ENCODE measurements at regions not wholly inside any gene's neighbourhood (a gene's known extent, or its start where the extent isn't known, plus 50 kb on each side); places are given as distances from the start of the nearest gene placed in this dataset.
A peak's percentile ranks its signal among the peaks of the same experiment; 100 is the strongest.

DNA sequence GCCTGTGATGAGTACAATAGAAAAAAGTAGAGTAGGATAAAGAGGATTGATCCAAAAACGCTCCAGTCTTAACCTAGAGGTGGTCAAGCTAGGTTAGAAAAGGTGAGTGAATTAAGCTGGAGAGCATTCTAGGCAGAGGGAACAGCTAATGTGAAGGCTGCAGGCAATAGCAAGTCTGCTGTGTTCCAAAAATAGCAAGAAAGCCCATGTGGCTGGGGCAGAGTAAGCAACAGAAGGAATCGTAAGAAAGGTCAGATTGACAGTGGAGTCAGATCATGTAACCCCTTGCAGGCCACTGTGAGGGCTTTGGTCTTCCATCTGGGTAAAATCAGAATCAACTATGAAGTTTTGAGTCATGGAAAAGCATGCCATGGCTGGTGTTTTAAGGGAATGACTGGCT, 155.0 kb downstream of the OPN5 start (continued):
- TF ChIP-seq POLR2AphosphoS5 (IDR thresholded peaks at IDR 0.05; ENCODE audit: low read depth), result no peak
- no peak for TF ChIP-seq JUNB (IDR thresholded peaks at IDR 0.05; ENCODE audit: unreplicated experiment)

DNA sequence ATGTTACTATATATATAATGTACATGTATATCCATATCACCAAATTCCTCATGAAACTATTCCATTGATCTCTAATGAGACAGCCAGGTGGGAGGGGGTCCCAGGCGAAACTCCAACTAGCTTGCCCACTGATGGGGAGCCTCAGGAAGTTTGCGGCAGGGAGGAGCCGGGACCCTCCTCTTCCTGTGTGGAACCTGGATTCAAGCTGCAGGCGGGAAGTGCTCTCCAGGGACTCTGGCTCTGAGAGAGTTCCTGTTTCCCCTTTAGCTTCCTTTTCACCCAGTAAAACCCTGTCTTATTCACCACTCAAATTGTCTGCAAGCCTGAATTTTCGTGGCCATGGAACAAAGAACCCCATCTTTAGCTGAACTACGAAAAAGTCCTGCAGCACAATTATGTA, 152.2 kb downstream of the OPN5 start:
- ATAC-seq (no peak), DNase-seq (ENCODE audit: low spot score) (peak; percentile 27)
- TF ChIP-seq POLR2AphosphoS5 (IDR thresholded peaks at IDR 0.05; ENCODE audit: low read depth) (no peak), EZH2 (IDR thresholded peaks at IDR 0.05; ENCODE audit: low read depth, unreplicated experiment) (no peak), NANOG (IDR thresholded peaks at IDR 0.05; ENCODE audit: borderline replicate concordance) (no peak), ZNF331 (CRISPR knock-in tag; IDR thresholded peaks at IDR 0.05; ENCODE audit: low read depth) (no peak), ZNF114 (CRISPR knock-in tag; IDR thresholded peaks at IDR 0.05) (no peak), JUNB (IDR thresholded peaks at IDR 0.05; ENCODE audit: unreplicated experiment) (no peak)
- TF ChIP-seq, protein P1, sequence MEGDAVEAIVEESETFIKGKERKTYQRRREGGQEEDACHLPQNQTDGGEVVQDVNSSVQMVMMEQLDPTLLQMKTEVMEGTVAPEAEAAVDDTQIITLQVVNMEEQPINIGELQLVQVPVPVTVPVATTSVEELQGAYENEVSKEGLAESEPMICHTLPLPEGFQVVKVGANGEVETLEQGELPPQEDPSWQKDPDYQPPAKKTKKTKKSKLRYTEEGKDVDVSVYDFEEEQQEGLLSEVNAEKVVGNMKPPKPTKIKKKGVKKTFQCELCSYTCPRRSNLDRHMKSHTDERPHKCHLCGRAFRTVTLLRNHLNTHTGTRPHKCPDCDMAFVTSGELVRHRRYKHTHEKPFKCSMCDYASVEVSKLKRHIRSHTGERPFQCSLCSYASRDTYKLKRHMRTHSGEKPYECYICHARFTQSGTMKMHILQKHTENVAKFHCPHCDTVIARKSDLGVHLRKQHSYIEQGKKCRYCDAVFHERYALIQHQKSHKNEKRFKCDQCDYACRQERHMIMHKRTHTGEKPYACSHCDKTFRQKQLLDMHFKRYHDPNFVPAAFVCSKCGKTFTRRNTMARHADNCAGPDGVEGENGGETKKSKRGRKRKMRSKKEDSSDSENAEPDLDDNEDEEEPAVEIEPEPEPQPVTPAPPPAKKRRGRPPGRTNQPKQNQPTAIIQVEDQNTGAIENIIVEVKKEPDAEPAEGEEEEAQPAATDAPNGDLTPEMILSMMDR (conservative IDR thresholded peaks at IDR 0.05; ENCODE audit: low read depth in 2 of 2), result no peak
- TF ChIP-seq, protein P2, sequence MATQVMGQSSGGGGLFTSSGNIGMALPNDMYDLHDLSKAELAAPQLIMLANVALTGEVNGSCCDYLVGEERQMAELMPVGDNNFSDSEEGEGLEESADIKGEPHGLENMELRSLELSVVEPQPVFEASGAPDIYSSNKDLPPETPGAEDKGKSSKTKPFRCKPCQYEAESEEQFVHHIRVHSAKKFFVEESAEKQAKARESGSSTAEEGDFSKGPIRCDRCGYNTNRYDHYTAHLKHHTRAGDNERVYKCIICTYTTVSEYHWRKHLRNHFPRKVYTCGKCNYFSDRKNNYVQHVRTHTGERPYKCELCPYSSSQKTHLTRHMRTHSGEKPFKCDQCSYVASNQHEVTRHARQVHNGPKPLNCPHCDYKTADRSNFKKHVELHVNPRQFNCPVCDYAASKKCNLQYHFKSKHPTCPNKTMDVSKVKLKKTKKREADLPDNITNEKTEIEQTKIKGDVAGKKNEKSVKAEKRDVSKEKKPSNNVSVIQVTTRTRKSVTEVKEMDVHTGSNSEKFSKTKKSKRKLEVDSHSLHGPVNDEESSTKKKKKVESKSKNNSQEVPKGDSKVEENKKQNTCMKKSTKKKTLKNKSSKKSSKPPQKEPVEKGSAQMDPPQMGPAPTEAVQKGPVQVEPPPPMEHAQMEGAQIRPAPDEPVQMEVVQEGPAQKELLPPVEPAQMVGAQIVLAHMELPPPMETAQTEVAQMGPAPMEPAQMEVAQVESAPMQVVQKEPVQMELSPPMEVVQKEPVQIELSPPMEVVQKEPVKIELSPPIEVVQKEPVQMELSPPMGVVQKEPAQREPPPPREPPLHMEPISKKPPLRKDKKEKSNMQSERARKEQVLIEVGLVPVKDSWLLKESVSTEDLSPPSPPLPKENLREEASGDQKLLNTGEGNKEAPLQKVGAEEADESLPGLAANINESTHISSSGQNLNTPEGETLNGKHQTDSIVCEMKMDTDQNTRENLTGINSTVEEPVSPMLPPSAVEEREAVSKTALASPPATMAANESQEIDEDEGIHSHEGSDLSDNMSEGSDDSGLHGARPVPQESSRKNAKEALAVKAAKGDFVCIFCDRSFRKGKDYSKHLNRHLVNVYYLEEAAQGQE (IDR thresholded peaks at IDR 0.05; ENCODE audit: unreplicated experiment), result no peak
- Histone ChIP-seq H3K4me2 (no peak overlapping the region), H3K27ac (ENCODE audit: low read depth) (no peak overlapping the region), H3K27me3 (ENCODE audit: insufficient read depth) (no peaks in the 10 kb centered on the region), H2AFZ (peak overlapping the region; percentile 38; the same call in 1 of the 2 replicates), H3K9me2 (ENCODE audit: insufficient read depth) (no peaks in the 10 kb centered on the region; the same call in 1 of the 2 replicates), H3K36me3 (ENCODE audit: insufficient read depth) (no peaks in the 10 kb centered on the region), H3K4me1 (ENCODE audit: insufficient read depth) (peaks cover 5% of the 10 kb centered on the region; the same call in 1 of the 2 replicates), H3K4me3 (no peak overlapping the region), H4K20me1 (replicated peaks; ENCODE audit: insufficient read depth) (no peaks in the 10 kb centered on the region), H3F3A (replicated peaks; ENCODE audit: low read depth) (no peaks in the 10 kb centered on the region), H3K79me2 (replicated peaks; ENCODE audit: insufficient read depth) (no peaks in the 10 kb centered on the region)
- Mint-ChIP-seq H3K27me3 (ENCODE audit: insufficient read depth, low read depth, poor library complexity) (peaks cover 3% of the 10 kb centered on the region), H3K9me3 (no peaks in the 10 kb centered on the region), H3K27ac (no peak overlapping the region), H3K36me3 (ENCODE audit: low read depth) (no peaks in the 10 kb centered on the region), H3K4me1 (peaks cover 15% of the 10 kb centered on the region), H3K4me3 (no peak overlapping the region)

DNA sequence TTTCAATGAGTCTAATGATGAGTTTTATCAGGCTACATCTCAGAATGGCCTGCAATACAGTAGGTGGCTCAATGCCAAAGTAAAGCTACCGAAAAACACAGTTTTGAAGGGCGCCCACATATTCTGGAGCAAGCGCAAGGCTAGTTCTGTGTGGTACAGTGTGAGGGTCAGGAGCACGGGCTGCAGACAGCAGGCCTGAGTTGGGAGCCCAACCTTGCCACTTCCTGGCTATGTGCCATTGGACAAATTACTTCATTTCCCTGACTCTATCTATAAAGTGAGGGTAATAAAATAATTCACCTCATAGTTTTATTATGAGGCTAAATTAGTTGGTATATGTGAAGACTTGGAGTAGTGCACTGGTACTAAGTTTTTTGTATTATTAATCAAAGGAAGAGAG, 150.7 kb downstream of the OPN5 start:
- peaks cover 5% of the 10 kb centered on the region; the same call in 1 of the 2 replicates for H3K4me1 ChIP-seq (ENCODE audit: insufficient read depth)
- H3K36me3 Mint-ChIP-seq (ENCODE audit: low read depth), result no peaks in the 10 kb centered on the region
- H3F3A ChIP-seq (replicated peaks; ENCODE audit: low read depth), result no peaks in the 10 kb centered on the region
- H3K36me3 ChIP-seq (ENCODE audit: insufficient read depth), result no peaks in the 10 kb centered on the region
- ATAC-seq, result no peak
- H4K20me1 ChIP-seq (replicated peaks; ENCODE audit: insufficient read depth), result no peaks in the 10 kb centered on the region
- peaks cover 15% of the 10 kb centered on the region for H3K4me1 Mint-ChIP-seq
- no peak overlapping the region; the same call in 1 of the 2 replicates for H2AFZ ChIP-seq
- H3K4me2 ChIP-seq, result no peak overlapping the region
- DNase-seq (ENCODE audit: low spot score), result no peak
- H3K4me3 Mint-ChIP-seq, result no peak overlapping the region
- H3K27ac ChIP-seq (ENCODE audit: low read depth), result no peak overlapping the region
- H3K27me3 ChIP-seq (ENCODE audit: insufficient read depth), result no peaks in the 10 kb centered on the region
- no peaks in the 10 kb centered on the region for H3K79me2 ChIP-seq (replicated peaks; ENCODE audit: insufficient read depth)
- H3K27me3 Mint-ChIP-seq (ENCODE audit: insufficient read depth, low read depth, poor library complexity), result no peaks in the 10 kb centered on the region
- no peak overlapping the region for H3K27ac Mint-ChIP-seq
- no peaks in the 10 kb centered on the region for H3K9me2 ChIP-seq (ENCODE audit: insufficient read depth)
- no peaks in the 10 kb centered on the region for H3K9me3 Mint-ChIP-seq
- H3K4me3 ChIP-seq, result no peak overlapping the region
- TF ChIP-seq STAT1 (IDR thresholded peaks at IDR 0.05; ENCODE audit: unreplicated experiment), result no peak
- TF ChIP-seq, protein P3, sequence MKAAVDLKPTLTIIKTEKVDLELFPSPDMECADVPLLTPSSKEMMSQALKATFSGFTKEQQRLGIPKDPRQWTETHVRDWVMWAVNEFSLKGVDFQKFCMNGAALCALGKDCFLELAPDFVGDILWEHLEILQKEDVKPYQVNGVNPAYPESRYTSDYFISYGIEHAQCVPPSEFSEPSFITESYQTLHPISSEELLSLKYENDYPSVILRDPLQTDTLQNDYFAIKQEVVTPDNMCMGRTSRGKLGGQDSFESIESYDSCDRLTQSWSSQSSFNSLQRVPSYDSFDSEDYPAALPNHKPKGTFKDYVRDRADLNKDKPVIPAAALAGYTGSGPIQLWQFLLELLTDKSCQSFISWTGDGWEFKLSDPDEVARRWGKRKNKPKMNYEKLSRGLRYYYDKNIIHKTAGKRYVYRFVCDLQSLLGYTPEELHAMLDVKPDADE (IDR thresholded peaks at IDR 0.05), result no peak
- TF ChIP-seq ZNF114 (CRISPR knock-in tag; IDR thresholded peaks at IDR 0.05), result no peak
- no peak for TF ChIP-seq NANOG (IDR thresholded peaks at IDR 0.05; ENCODE audit: borderline replicate concordance)

Data from GM23338 (cell line).